GM18508 (cell line): ENCODE measurements at regions not wholly inside any gene's neighbourhood (a gene's known extent, or its start where the extent isn't known, plus 50 kb on each side); places are given as distances from the start of the nearest gene placed in this dataset.
"Not testable (repeated sequence)": the region's sequence is repeated elsewhere in the genome, so short reads cannot be mapped to it uniquely, and the experiment has no call there.

Experiments
- ATAC-seq: cut with Tn5 transposase; IDR thresholded peaks from one replicate; pipeline ENCODE4 v1.9.1; 2021; ENCODE audit warnings: moderate number of reproducible peaks; ENCODE audit not compliant: insufficient read depth, unreplicated experiment

DNA sequence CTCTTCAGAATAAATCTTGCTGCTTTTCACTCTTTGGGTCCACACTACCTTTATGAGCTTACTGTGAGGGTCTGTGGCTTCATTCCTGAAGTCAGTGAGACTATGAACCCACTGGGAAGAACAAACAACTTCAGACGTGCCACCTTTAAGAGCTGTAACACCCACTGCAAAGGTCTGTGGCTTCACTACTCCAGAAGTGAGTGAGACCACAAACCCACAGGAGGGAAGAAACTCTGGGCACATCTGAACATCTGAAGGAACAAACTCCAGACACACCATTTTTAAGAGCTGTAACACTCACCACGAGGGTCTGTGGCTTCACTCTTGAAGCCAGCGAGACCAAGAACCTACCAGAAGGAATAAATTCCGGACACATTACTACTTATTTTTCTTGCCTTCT, 964.1 kb upstream of the NXPH2 start:
- no peak for ATAC-seq

DNA sequence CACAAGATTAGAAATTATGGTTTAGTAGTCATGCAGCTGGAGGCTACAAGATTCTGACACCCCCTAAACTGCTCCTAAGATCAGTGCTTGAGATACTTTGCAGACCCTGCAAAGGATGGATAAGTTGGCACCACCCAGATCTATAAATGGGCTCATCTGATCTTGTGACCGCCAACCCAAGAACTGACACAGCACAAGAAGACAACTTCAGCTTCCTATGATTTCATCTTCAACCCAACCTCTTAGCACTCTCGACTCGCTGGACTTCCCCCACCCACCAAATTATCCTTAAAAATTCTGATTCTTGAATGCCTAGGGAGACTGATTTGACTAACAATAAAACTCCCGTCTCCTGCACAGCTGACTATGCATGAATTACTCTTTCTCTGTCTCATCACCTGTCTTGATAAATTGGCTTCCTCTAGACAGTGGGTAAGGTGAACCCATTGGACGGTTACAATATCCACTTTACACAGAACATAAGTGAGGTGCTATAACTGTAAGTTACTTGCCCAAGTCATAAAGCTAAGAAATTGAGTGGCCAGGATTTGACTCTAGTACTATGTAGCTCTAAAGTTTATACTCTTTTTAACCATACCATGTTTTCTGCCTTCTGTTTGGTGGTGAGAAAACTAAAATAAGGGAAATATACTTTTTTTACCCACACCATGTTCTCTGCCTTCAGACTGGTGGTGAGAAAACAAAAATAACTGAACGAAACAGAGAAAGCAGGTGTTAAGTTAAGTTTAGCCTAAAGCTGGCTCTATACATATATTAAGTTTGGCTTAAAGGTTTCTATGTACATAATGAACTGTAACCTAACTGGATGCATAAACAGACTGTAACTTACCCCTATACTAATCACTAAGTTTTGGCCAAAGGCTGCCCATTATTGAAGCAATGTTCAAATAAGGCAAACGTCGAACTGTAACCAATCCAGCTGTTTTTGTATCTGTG, 962.3 kb upstream of the NXPH2 start:
- no peak for ATAC-seq

DNA sequence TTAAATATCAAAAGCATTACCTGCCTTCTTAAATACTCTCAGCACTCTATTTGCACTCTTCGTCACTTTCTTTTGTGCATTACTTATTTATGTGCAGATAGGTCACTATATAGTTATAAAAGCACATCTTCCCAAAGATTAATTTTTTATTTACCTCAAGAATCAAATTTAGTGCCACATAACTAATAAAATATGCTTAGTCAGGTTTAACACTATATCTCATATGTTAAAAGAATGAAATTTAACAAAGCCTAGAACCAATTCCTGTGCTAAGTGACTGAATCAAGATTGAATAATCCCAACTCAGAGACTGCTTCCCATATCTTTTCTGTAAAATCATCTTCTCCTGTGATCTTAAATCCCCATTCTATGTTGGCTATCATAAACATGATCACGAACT, 957.5 kb upstream of the NXPH2 start:
- no peak for ATAC-seq

DNA sequence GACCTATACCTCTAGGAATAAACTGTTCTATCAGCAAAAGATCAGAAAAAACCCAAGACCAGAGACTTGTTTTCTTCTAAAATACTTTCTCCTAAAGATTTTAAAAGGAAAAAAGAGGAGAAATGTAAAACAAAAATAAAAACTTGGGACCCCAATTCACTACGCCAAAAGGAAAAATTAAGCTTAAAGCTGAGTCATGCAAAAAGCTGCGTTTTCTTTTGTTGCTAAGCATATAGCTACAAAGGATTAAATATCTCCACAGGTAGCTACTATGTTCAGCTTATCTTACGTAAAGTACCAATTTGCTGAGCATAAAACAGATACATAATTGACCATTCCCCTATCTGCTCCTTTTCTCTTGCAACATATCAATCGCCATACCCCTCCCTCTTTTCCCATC, 950.0 kb upstream of the NXPH2 start:
- no peak for ATAC-seq

DNA sequence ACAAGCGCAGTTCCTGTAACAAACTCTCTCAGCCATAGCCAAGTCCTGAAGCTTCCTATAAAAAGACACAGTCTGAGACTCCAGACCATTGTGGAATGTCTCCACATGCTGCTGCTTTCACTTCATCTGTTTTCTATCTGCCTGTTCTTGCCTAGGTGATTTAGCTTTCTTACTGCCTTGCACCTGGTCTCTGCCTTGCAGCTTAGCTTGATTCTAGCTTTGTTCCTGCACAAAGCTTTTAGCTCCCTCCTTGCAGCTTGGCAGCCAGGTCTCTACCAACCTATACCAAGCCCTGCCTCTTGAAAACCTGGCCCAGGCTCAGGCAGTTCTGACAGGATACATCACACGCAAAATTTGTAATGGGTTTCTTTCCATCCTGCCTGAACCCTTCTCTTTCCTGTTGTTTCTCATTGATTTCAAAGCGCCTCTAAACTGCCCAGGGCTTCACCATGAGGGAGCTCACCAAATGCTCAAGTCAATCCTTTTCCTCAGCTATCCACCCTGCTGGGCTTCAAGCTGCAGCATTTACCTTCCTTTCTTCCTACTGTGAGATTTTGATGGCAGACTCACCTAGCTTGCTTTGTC, 941.3 kb upstream of the NXPH2 start:
- no peak for ATAC-seq

DNA sequence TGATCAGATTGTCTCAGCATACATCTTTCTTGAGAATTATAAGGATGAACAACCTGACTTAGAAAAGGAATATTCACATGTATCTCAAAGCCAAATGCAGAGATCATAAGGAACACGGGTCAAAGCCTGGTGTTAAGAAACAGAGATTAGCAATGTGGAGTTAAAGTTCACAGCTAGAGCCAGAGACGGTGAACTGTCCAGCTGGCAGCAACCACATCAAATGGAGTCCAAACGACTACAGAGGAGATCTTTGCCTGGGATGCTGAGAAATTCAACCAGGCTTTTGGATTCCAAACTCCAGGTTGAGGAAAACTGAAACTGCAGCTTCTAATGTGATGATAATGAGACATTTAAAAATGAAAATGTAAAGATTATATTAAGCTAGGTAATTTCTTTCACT, 939.9 kb upstream of the NXPH2 start:
- ATAC-seq, result no peak

DNA sequence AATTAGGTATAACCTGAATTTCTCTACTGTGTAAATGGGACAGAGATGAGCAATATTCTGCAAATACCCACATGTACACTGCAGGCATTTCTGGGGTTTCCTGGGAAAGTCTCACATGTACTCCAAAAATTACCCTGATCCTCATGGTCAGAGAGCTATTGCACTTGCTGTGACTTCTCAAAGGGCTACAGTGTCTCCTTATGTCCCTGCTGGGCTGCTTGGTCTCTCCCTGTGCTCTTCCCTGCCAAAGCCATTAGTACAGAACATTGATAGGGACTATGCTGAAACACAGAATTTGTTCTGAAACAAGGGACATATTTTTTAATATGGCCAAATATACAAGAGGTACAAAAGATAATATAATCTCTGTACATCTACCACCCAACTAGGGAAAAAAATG, 924.4 kb upstream of the NXPH2 start:
- ATAC-seq, result no peak

DNA sequence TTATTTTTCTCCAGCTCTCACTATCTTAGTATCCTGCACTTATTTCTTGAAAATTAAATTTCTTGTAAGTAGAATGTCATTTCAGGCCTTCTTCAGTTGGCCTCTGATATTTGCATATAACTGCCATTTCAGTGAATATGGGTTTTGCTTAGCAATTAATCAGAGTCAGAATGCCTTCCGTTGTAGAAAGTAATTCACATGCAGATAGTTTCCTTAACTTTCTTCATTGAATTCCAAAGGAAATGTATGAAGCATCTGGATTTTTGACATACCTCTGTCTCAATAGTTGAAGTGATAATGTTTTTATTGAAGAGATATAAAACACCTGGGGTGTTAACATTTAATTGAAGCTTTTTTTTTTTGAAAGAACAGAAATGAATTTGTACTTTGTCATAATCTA, 914.1 kb upstream of the NXPH2 start:
- no peak for ATAC-seq

DNA sequence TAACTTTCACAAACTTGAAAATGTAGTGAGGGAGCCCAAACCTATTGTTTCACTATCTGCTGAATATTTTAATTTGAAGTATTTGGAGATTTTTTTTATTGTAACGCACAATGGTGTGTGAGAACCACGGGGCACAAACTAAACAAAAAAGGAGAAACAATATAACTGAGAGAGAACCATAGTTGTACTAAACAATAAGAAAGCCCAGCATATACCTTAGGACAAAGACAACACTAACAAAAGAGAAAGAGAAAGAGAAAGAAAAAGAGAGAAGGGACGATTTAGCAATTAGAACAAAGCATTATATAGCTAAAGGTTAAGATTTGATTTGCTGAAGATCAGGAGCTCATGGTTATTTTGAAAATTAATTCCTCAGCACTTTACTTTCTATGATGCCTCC, 906.0 kb upstream of the NXPH2 start:
- ATAC-seq, result no peak

DNA sequence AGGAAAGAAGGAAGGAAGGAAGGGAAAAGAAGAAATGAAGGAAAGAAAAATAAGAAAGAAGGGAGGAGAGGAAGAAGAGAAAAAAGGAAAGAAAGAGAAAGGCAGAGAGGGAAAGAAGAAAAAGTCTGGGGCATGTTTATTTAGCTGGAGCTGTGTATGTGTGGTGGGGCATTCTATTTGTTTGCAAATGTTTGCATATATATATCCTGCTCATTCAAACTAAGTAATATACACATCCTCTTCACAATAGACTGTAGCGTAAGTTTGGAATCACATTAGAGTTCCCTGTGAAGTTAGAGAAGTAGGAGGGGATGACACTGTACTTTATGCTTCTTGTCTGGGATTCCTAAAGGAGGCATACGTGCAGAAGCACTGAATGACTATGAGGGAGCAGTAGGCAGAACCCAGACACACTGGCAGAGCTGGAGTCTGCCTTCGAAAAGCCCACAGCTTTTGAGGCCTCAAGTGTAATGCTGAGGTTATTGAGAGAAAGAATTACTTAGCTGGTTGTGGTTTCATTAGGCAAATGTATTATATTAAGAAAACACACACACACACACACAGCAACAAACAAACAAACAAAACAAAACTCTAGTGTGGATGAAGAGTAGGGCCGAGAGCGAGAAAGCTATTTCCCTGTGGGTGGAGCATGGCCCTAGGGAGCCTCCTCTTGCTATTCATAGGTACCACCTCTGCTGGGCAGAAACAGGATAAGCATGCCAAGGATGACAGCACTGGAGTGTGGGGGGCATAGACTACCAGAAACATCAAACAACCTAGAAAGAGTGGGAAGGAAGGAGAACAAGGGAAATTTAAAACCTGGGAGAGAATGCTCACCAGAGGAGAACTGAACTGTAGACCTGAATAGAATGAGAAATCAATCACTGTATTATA, 905.1 kb upstream of the NXPH2 start:
- ATAC-seq, result no peak

DNA sequence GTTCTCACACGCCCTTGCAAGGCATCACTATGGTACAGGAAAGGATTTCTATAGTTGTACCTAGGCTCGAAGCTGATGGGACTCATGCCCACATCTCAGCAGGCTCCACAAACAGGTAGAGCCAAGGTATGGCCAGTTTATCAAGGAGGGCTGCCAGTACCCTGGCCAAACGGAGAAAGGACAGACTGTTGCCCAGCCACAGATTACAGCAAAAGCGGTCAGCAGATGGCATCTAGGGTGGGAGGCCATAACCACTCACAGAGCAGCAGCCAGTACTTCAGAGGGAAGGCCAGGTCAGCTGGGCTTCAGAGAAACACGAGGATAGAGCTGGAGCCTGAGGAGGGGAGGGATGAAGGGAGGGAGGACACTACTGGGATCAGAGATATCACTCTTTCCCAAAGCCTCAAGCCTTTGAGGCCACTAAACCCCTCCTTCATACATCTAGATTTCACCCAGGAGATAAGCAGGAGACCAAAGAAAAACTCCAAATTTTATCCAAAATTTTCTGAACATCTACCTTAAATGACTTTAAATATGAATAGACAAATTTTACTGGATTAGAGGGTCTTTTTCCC, 904.2 kb upstream of the NXPH2 start:
- no peak for ATAC-seq

DNA sequence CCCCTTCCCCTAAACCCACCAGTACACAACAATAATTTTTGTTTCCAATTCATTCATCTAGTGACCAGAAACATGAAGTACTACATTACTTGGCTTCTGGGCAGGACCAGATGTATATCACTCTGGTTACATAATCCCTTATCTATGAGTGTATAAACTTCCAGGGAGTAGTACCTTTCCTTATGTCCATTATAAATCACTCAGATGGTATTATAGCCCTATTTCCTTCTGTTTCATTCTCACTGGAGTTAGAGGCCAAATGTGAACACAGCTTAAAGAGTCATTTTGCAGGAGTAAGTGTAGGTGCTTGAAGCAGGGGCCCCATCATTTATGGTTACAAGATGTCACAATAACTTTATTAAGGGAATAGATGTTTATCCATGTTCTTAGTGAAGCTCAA, 894.4 kb upstream of the NXPH2 start:
- no peak for ATAC-seq

DNA sequence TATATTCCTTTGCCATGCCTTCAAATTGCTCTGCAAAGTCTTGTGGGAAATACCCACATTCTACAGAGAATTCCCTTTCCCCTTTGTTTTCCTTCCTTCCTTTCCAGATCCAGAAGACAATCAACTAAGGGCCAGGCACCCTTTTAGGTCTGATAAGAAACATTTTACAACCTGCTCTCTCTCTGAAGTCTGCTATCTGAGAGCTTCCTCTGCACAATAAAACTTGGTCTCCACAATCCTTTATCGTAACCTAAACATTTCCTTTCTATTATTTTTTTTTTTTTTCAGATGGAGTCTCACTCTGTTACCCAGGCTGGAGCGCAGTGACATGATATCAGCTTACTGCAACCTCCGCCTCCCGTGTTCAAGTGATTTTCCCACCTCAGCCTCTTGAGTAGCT, 893.3 kb upstream of the NXPH2 start:
- ATAC-seq, result not testable (repeated sequence)

DNA sequence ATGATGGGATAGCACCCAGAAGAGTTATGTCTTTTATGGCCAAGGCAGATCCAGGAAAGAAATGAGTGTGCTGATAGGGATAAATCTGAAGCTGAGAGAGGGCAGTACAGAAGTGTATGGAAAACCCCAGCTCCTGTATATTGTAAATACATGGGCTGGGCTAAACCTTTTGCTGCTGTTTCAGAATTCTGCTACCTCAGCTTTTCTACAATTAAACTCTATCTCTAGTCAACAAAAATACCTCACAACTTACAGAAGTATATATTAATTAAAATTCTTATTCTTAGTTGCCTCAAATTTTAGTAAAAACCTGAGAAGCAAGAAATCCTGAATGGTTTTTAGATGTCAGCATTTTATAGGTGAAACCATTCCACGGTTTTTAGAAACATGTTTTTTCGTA, 889.5 kb upstream of the NXPH2 start:
- no peak for ATAC-seq

DNA sequence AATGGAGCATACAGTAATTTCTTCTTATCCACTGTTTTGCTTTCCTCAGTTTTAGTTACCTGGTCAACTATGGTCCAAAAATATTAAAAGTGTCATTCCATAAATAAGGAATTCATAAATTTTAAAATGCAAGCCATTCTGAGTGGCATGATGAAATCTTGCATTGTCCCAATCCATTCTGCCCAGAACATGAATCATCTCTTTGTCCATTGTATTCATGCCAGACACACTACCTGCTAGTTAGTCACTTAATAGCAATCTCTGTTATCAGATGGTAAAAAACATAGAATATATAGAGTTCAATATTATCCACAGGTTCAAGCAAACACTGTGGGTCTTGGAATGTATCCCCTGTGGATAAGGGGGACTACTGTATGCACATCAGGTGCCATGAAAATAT, 872.2 kb upstream of the NXPH2 start:
- ATAC-seq, result no peak

DNA sequence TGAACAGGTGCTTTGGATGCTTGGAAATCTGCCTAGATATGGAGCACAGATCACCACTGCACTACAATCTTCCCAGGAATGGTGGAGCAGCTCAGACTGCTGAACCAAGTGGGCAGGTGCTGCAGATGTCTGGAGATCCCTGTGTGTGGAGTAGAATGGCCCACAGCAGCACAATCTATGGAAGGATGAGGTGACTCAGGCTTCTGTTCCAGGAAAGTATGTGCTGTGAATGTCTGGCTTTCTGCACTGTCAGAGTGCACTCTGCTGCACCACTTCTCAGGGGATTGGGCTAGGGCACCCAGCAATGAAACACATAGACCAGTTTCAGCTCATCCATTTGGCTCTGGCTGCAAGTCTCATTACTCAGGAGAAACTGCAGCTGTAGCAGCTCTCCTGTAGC, 865.4 kb upstream of the NXPH2 start:
- ATAC-seq, result no peak

DNA sequence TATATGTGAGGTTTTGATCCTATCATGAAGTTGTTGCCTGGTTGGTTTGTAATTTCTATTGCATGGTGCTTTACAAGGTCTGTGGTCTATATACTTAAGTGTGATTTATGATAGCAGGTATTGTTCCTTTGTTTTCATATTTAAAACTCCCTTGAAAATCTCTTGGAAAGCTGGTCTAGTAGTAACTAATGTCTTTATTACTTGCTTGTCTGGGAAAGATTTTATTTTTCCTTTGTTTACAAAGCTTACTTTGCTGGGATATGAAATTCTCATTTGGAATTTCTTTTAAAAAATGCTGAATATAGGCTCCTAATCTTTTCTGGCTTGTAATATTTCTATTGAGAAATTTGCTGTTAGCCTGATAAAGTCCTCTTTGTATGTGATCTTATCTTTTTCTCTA, 862.9 kb upstream of the NXPH2 start:
- ATAC-seq, result no peak

DNA sequence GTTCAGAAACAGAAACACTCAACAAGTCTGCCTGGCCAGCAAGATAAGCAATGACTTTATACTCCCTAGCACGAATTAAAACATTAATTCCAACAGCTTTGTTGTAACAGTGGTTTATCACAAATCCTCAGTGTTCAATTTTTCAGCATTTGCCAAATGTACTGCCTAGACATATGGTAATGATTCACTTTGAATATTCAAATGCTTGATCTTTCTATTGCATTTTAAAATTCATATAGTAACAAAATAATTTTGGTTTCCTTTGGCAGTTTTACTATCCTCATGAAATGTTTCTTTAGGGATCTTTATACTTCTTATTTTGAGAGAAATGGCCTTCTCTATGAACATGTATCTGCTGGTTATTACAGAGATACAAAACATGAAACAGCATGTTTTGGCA, 851.8 kb upstream of the NXPH2 start:
- ATAC-seq, result no peak

DNA sequence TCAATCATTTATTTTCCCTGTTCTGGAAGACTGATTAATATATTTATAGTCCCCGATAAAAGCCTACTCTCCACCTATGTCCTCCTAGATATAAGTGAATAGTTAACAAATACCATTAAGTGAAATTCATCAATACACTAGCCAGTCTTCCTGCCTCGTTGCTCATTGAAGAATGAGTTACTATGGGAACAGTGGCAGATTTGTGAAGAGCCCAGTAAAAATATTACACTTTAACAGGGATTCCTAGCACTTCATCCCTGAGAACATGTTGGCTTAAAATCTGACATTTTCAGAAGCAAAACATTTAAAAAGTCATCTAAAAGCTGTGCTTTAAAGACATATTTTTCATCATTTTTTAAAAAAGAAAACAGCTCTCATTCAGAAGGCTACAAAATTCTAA, 848.7 kb upstream of the NXPH2 start:
- no peak for ATAC-seq

DNA sequence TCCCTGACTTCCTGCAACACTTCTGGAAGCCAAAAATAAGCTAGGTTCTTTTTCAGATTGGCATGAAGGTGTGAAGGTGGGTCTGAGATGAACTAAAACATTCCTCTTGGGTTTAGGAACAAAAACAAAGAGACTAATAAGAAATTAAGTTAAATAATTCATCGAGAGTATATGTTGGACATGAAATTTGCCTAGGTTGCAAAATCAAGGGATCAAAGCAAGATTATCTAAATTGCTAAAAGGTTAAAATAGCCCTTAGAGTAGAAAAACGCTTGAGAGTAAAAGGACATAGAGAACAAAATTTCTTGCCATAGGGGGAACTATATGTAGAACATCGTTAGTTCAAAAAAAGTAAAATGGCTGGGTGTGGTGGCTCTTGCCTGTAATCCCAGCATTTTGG, 845.9 kb upstream of the NXPH2 start:
- ATAC-seq, result no peak

DNA sequence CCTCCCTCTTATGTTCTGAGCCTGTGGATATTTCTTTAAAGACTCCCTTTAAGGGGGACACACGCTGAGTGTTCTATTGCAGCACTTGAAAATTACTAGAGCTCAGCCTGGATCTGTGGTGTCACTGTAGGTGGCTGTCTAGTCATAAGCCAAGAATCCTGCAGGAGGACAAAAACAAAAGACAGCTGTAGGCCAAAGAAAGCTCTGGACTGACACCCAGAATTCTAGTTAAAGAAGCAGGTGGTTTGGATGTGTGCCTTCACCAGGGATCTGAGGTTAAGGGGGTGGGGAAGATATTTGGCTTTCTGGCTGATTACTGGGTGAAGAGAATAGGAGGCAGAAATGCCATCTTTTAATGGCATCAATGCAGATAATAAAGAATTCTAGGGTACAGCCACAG, 842.5 kb upstream of the NXPH2 start:
- no peak for ATAC-seq
